ENCODE measurements at regions not wholly inside any gene's neighbourhood (a gene's known extent, or its start where the extent isn't known, plus 50 kb on each side); places are given as distances from the start of the nearest gene placed in this dataset.

DNA sequence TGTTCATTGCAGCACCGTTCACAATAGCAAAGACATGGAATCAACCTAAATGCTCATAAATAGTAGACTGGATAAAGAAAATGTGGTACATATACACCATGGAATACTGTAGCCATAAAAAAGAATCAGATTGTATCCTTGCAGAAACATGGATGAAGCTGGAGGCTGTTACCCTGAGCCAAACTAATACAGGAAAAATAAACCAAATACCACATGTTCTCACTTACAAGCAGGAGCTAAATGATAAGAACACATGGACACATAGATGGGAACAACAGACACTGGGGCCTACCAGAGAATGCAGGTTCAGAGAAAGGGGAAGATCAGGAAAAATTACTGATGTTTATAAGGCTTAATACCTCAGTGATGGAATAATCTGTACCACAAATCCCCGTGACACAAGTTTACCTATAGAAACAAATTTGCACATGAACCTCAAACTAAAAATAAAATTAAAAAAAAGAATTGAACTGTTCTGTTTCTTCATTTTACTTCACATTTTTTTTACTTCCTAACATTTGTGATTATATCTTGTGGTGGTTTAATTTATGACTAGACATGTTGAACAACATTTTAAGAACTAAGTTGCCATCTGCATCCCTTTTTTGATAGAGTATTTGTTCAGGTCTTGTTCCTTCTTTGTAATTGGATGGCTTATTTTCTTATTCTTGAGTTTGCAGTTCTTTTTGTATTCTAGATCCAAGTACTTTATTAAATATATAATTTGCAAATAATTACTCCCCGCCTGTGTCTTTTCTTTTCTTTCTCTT, 835.2 kb downstream of the FSCB start:
- TF ChIP-seq CREB1 (CRISPR knock-in tag; IDR thresholded peaks at IDR 0.05; ENCODE audit: low read depth) = no peak
- TF ChIP-seq, protein P1, sequence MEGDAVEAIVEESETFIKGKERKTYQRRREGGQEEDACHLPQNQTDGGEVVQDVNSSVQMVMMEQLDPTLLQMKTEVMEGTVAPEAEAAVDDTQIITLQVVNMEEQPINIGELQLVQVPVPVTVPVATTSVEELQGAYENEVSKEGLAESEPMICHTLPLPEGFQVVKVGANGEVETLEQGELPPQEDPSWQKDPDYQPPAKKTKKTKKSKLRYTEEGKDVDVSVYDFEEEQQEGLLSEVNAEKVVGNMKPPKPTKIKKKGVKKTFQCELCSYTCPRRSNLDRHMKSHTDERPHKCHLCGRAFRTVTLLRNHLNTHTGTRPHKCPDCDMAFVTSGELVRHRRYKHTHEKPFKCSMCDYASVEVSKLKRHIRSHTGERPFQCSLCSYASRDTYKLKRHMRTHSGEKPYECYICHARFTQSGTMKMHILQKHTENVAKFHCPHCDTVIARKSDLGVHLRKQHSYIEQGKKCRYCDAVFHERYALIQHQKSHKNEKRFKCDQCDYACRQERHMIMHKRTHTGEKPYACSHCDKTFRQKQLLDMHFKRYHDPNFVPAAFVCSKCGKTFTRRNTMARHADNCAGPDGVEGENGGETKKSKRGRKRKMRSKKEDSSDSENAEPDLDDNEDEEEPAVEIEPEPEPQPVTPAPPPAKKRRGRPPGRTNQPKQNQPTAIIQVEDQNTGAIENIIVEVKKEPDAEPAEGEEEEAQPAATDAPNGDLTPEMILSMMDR (conservative IDR thresholded peaks at IDR 0.05; ENCODE audit: low read depth in 2 of 2) = no peak
- TF ChIP-seq, protein P2, sequence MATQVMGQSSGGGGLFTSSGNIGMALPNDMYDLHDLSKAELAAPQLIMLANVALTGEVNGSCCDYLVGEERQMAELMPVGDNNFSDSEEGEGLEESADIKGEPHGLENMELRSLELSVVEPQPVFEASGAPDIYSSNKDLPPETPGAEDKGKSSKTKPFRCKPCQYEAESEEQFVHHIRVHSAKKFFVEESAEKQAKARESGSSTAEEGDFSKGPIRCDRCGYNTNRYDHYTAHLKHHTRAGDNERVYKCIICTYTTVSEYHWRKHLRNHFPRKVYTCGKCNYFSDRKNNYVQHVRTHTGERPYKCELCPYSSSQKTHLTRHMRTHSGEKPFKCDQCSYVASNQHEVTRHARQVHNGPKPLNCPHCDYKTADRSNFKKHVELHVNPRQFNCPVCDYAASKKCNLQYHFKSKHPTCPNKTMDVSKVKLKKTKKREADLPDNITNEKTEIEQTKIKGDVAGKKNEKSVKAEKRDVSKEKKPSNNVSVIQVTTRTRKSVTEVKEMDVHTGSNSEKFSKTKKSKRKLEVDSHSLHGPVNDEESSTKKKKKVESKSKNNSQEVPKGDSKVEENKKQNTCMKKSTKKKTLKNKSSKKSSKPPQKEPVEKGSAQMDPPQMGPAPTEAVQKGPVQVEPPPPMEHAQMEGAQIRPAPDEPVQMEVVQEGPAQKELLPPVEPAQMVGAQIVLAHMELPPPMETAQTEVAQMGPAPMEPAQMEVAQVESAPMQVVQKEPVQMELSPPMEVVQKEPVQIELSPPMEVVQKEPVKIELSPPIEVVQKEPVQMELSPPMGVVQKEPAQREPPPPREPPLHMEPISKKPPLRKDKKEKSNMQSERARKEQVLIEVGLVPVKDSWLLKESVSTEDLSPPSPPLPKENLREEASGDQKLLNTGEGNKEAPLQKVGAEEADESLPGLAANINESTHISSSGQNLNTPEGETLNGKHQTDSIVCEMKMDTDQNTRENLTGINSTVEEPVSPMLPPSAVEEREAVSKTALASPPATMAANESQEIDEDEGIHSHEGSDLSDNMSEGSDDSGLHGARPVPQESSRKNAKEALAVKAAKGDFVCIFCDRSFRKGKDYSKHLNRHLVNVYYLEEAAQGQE (IDR thresholded peaks at IDR 0.05; ENCODE audit: unreplicated experiment) = no peak
- no peak for TF ChIP-seq POLR2AphosphoS5 (IDR thresholded peaks at IDR 0.05; ENCODE audit: low read depth)
- no peak for TF ChIP-seq NANOG (IDR thresholded peaks at IDR 0.05; ENCODE audit: borderline replicate concordance)
- no peak for TF ChIP-seq EZH2 (IDR thresholded peaks at IDR 0.05; ENCODE audit: low read depth, unreplicated experiment)

Data from GM23338 (cell line).